IPS-18a (cell line): ENCODE measurements at regions not wholly inside any gene's neighbourhood (a gene's known extent, or its start where the extent isn't known, plus 50 kb on each side); places are given as distances from the start of the nearest gene placed in this dataset.
"Not testable (repeated sequence)": the region's sequence is repeated elsewhere in the genome, so short reads cannot be mapped to it uniquely, and the experiment has no call there.

Experiments
- H3K27ac ChIP-seq: one replicate; pipeline ENCODE4 v1.5.1; 2013; ENCODE audit warnings: low read length
- H3K27me3 ChIP-seq: one replicate; pipeline ENCODE4 v1.6.1; 2013; ENCODE audit warnings: mild to moderate bottlenecking, low read length; ENCODE audit not compliant: control insufficient read depth, insufficient read depth
- H3K36me3 ChIP-seq: one replicate; pipeline ENCODE4 v1.6.1; 2013; ENCODE audit warnings: low read depth, low read length; ENCODE audit not compliant: control insufficient read depth
- H3K4me1 ChIP-seq: one replicate; pipeline ENCODE4 v1.6.1; 2013; ENCODE audit warnings: low read depth, low read length; ENCODE audit not compliant: control insufficient read depth
- H3K4me3 ChIP-seq: one replicate; pipeline ENCODE4 v1.5.1; 2013; ENCODE audit warnings: low read length
- H3K9ac ChIP-seq: one replicate; pipeline ENCODE4 v1.6.1; 2013; ENCODE audit warnings: mild to moderate bottlenecking, low read length, moderate library complexity
- H3K9me3 ChIP-seq: one replicate; pipeline ENCODE4 v1.6.1; 2013; ENCODE audit warnings: low read depth, low read length; ENCODE audit not compliant: control insufficient read depth

DNA sequence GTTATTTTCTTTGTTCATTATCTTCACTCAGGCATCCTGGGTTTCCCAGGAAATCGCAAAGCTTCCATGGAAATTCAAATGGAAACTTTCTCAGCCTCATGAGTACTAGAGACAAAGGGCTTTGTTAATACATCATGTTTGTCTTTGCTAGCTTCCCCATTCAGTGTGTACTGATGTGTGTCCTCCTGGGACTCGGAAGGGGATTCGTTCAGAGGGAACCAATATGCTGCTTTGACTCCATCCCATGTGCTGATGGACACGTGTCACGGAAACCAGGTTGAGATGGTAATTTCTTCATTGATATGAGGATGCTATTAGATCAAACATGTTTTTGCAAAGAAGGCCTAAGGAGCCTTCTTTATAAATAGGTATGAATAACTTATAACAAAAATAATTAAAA, 87.0 kb upstream of the KCNAB1 start:
- no peak overlapping the region for H3K9ac ChIP-seq
- H3K27ac ChIP-seq = no peak overlapping the region
- no peaks in the 10 kb centered on the region for H3K36me3 ChIP-seq
- no peaks in the 10 kb centered on the region for H3K9me3 ChIP-seq
- no peaks in the 10 kb centered on the region for H3K27me3 ChIP-seq
- H3K4me3 ChIP-seq = no peak overlapping the region
- no peaks in the 10 kb centered on the region for H3K4me1 ChIP-seq

DNA sequence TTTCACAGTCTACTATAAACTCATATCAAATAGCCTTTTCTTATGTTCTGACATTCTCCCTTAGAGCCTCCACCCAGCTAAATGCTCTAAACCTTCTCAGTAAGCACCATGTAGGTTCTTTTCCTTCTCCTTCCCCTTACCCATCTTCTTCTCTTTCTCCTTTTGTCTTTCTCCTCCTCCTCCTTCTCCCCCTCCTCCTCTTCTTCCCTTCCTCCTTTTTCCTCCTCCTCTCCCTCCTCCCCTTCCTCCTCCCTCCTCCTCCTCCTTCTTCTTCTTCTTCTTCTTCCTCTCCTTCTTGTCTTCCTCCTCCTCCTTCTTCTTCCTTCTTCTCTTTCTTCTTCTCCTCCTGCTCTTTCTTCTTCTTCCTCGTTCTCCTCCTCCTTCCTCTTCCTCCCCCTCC, 85.2 kb upstream of the KCNAB1 start:
- Histone ChIP-seq H3K27me3 (no peaks in the 10 kb centered on the region), H3K4me1 (no peaks in the 10 kb centered on the region), H3K9ac (no peak overlapping the region), H3K4me3 (no peak overlapping the region), H3K27ac (no peak overlapping the region), H3K9me3 (no peaks in the 10 kb centered on the region), H3K36me3 (no peaks in the 10 kb centered on the region)

DNA sequence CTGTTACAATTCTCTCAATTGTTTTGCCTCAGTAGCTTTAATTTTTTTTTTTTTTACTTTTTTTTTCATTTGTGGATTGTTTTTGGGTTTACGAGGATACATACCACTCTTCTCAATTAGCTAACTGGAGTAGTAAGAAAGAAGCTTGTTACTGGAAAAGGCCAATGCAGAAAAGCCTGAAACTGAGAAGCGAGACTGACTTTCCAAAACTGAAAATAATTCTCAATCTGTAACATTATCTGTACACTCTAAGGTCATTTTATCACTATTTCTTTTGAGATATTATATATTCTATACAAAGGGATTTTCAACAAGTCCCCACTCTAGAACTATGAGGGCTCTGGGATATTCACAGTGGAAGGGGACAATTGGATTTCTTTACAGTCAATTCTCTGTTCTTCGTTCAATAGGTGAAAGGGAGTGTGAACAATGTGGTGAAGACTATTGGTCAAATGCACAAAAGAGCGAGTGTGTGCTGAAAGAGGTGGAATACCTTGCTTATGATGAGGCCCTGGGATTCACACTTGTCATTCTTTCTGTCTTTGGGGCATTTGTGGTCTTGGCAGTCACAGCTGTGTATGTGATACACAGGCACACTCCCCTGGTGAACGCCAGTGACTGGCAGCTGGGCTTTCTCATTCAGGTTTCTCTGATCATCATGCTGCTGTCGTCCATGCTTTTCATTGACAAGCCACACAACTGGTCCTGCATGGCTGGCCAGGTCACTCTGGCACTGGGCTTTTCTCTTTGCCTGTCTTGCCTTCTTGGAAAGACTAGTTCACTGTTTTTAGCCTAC, 83.9 kb upstream of the KCNAB1 start:
- Histone ChIP-seq H3K4me1 (no peaks in the 10 kb centered on the region), H3K27ac (no peak overlapping the region), H3K9me3 (no peaks in the 10 kb centered on the region), H3K27me3 (no peaks in the 10 kb centered on the region), H3K9ac (no peak overlapping the region), H3K4me3 (no peak overlapping the region), H3K36me3 (no peaks in the 10 kb centered on the region)

DNA sequence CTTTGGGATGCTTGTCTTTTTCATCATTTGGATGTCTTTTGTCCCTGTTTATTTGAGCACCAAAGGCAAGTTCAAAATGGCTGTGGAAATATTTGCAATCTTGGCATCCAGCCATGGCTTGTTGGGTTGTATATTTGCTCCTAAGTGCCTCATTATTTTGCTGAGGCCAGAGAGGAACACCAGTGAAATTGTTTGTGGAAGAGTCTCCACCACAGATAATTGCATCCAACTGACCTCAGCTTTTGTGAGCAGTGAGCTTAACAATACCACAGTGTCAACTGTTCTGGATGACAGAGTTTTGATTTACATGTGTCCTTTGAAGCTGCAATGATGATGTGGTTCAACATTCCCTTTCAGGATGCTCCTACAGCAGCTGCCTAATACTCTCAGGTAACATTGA, 83.0 kb upstream of the KCNAB1 start:
- Histone ChIP-seq H3K27me3 (no peaks in the 10 kb centered on the region), H3K9ac (no peak overlapping the region)

DNA sequence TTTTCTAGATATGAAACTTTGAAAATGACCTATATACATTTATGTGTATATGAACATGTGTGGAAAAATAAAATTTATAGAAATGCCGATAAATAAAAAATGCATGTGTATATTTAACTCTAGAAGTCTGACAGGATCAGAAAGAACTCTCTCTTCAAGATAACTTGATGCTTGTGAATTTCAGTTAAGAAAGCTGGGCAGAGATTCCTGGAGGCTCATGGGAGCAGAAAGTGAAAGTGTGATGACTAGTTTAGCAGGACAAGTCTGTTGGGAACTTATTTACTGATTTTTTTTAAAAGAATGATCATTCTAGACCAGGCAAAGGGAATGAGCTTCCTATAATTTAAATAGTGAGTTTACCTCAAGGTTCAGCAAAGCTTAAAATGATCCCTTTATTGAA, 81.5 kb upstream of the KCNAB1 start:
- Histone ChIP-seq H3K36me3 (no peaks in the 10 kb centered on the region), H3K9me3 (no peaks in the 10 kb centered on the region), H3K9ac (no peak overlapping the region), H3K27me3 (no peaks in the 10 kb centered on the region), H3K4me1 (no peaks in the 10 kb centered on the region), H3K27ac (no peak overlapping the region), H3K4me3 (no peak overlapping the region)

More for the DNA sequence above, 83.0 kb upstream of the KCNAB1 start:
- Histone ChIP-seq H3K36me3 (no peaks in the 10 kb centered on the region), H3K9me3 (no peaks in the 10 kb centered on the region), H3K27ac (no peak overlapping the region), H3K4me3 (no peak overlapping the region), H3K4me1 (no peaks in the 10 kb centered on the region)

DNA sequence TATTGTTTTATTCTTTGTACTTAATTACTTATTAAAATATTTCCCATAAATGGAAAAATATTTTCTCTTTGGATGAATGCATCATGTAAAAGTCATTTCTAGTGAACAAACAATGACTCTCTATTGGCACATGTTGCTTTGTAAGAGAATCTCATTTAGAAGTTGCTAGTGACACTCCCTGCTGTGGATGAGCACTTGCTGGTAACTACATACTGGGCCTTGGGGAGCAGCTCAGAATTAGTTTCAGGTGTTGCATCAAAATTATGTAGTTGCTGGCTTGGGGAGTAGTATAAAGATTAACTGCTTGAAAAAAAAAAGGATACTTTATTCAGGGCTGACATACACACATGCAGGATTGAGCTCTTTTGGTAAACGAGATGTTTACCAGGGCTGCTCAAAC, 80.3 kb upstream of the KCNAB1 start:
- Histone ChIP-seq H3K9ac (no peak overlapping the region), H3K4me1 (no peaks in the 10 kb centered on the region), H3K36me3 (no peaks in the 10 kb centered on the region), H3K27me3 (no peaks in the 10 kb centered on the region), H3K4me3 (no peak overlapping the region), H3K9me3 (no peaks in the 10 kb centered on the region), H3K27ac (no peak overlapping the region)

DNA sequence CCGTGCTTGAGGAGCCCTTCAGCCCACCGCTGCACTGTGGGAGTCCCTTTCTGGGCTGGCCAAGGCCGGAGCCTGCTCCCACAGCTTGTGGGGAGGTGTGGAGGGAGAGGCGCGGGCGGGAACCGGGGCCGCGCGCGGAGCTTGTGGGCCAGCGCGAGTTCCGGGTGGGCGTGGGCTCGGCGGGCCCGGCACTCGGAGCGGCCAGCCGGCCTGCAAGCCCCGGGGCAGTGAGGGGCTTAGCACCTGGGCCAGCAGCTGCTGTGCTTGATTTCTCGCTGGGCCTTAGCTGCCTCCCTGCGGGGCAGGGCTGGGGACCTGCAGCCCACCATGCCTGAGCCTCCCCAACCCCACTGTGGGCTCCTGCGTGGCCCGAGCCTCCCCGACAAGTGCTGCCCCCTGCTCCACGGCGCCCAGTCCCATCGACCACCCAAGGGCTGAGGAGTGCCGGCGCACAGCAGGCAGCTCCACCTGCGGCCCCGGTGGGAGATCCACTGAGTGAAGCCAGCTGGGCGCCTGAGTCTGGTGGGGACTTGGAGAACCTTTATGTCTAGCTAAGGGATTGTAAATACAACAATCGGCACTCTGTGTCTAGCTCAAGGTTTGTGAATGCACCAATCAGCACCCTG, 79.0 kb upstream of the KCNAB1 start:
- H3K4me1 ChIP-seq, H3K4me3 ChIP-seq, H3K27me3 ChIP-seq, H3K27ac ChIP-seq, H3K36me3 ChIP-seq, H3K9me3 ChIP-seq, H3K9ac ChIP-seq: not testable (repeated sequence)

DNA sequence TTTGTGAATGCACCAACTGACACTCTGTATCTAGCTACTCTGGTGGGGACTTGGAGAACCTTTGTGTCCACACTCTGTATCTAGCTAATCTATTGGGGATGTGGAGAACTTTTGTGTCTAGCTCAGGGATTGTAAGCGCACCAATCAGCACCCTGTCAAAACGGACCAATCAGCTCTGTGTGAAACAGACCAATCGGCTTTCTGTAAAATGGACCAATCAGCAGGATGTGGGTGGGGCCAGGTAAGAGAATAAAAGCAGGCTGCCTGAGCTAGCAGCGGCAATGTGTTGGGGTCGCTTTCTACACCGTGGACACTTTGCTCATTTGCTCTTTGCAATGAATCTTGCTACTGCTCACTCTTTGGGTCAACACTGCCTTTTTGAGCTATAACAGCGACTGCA, 78.5 kb upstream of the KCNAB1 start:
- H3K9ac ChIP-seq, H3K36me3 ChIP-seq, H3K4me1 ChIP-seq, H3K27me3 ChIP-seq, H3K27ac ChIP-seq, H3K9me3 ChIP-seq, H3K4me3 ChIP-seq: not testable (repeated sequence)

DNA sequence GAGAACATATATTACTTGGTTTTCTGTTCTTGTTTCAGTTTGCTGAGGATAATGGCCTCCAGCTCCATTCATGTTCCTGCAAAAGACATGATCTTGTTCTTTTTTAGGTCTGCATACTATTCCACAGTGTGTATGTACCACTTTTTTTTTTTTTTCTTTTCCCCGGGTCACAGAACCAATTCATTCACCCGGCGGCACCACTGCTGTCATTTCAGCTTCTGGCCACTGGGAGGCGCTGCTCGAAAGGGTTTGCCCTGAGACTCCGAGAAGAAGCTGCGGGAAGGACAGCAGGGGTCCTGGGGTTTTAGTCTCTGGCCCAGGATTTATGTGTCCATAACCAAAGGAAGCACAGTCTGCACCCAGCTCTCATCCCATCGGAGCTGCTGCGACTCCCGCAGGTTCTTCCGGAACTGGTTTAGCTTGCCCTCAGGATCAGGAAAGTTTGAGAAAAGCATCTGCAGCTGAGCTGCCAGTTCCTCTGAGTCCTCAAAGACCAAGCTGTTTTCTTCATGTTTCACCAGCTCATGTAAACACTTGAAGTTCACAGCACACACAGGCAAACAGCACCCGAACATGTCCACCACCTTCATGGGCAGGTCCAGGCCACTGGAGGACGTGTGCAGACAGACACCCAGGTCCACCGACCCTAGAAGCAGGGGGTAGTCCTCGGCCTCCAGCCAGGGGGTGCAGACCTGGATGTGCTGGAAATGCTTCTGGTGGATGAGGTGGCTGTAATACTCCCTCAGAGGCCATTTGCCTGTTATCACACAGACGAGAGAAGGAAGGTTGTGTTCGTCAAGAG, 76.3 kb upstream of the KCNAB1 start:
- not testable (repeated sequence) for H3K4me3 ChIP-seq, H3K4me1 ChIP-seq, H3K27ac ChIP-seq, H3K27me3 ChIP-seq, H3K9me3 ChIP-seq, H3K9ac ChIP-seq, H3K36me3 ChIP-seq

DNA sequence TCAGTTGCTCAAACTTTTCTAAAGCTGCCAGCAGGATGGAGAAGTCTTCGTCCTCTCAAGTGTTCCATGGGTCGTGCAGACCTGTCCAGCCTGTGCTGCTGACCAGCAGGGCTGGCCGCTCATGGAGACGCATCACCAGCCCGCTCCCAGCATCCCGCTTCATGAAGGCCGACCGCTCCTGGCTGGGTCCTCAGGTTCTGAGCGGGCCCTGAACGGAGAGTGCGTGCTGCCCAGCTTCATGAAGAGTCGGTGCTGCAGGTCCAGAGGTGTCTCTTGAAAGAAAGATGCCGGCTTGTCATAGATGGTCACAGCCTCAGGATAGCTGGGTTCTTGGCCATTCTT, 75.8 kb upstream of the KCNAB1 start:
- H3K9ac ChIP-seq = no peak overlapping the region
- H3K4me1 ChIP-seq = no peaks in the 10 kb centered on the region
- H3K27ac ChIP-seq = no peak overlapping the region
- H3K9me3 ChIP-seq = no peaks in the 10 kb centered on the region
- H3K4me3 ChIP-seq = no peak overlapping the region
- no peaks in the 10 kb centered on the region for H3K27me3 ChIP-seq
- no peaks in the 10 kb centered on the region for H3K36me3 ChIP-seq

DNA sequence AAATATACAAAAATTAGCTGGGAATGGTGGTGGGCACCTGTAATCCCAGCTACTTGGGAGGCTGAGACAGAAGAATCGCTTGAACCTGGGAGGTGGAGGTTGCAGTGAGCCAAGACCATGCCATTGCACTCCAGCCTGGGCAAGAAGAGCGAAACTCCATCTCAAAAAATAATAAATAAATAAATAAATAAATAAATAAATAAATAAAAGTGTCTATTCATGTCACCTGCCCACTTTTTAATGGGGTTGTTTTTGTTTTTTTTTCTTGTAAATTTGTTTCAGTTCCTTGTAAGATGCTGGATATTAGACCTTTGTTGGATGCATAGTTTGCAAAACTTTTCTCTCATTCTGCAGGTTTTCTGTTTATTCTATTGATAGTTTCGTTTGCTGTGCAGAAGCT, 71.9 kb upstream of the KCNAB1 start:
- not testable (repeated sequence) for H3K27me3 ChIP-seq, H3K36me3 ChIP-seq, H3K27ac ChIP-seq, H3K9me3 ChIP-seq, H3K4me3 ChIP-seq, H3K9ac ChIP-seq, H3K4me1 ChIP-seq

DNA sequence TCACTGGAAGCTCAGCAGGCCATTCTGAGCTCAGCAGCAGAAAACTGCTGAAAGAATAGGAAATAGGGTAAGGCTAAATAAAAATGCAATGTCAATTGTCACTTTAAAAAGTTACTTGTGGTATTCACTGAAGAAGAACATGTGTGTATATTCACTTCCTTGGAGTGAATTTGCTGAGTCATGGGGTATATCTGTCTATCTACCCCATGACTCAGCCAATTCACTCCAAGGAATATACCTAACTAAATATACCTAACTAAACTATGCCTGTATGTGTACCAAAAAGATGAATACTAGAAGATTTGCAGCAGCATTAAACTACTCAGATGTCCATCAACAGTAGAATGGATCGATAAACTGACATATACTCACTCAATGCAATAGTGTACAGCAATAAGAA, 69.5 kb upstream of the KCNAB1 start:
- H3K27me3 ChIP-seq = no peaks in the 10 kb centered on the region
- H3K4me3 ChIP-seq = no peak overlapping the region
- H3K9ac ChIP-seq = no peak overlapping the region
- H3K36me3 ChIP-seq = no peaks in the 10 kb centered on the region
- H3K27ac ChIP-seq = no peak overlapping the region
- H3K4me1 ChIP-seq = no peaks in the 10 kb centered on the region
- H3K9me3 ChIP-seq = no peaks in the 10 kb centered on the region
